Germinal center (tissue), 1 donor: ENCODE measurements at regions not wholly inside any gene's neighbourhood (a gene's known extent, or its start where the extent isn't known, plus 50 kb on each side); places are given as distances from the start of the nearest gene placed in this dataset.
"Not testable (repeated sequence)": the region's sequence is repeated elsewhere in the genome, so short reads cannot be mapped to it uniquely, and the experiment has no call there.

ENCODE experiments used
- DNase-seq: peaks from one replicate; pipeline ENCODE4 v3.0.0; 2012; ENCODE audit warnings: mixed read lengths, low spot score

- DNase-seq = no peak
Observed at GRCh38 chr5:38645508-38645907, 89.1 kb upstream of the LIFR start.

- no peak for DNase-seq
Observed at GRCh38 chr5:38648703-38649291, 92.4 kb upstream of the LIFR start.

DNA sequence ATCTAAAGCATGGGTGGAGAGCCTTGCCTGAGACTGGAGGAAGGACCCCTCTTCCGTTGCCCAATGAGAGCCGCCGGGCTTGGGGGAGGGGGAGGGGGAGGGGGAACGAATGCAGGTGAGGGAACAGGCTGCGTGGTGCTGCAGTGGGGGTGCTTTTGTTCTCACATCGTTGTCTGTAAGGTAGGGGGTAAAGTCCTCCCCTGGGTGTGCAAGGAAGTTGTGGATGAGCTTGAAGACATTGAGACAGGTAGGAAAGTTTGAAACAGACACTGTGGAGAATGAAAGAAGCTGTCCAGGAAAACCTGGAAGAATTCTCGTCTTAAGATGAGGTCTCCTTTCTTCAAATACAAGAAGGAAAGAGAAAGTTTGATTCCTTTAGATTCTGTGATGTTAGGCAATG, 94.1 kb upstream of the LIFR start:
- DNase-seq = no peak

DNA sequence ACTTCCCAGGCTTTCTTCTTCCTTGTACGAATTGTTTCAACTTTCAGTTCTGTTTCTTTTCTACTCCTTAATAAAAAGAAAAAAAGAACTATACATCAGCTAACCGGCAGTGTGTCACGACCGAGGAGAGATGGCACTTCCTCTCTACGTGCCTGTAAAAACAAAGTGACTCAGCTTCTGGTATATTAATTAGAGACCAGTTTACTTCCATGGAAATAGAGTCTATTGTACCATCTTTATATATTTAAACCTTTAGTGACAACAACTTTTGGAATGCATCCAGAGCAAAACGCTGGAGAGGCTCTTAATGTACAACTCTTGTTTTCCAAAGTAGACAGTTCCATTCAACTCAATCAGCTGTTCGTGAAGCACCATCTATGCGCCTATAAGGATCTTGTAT, 94.5 kb upstream of the LIFR start:
- DNase-seq = no peak

GRCh38 chr5:38651806-38652205, 95.4 kb upstream of the LIFR start:
- no peak for DNase-seq

GRCh38 chr5:38653389-38653788, 96.9 kb upstream of the LIFR start:
- DNase-seq = no peak

DNA sequence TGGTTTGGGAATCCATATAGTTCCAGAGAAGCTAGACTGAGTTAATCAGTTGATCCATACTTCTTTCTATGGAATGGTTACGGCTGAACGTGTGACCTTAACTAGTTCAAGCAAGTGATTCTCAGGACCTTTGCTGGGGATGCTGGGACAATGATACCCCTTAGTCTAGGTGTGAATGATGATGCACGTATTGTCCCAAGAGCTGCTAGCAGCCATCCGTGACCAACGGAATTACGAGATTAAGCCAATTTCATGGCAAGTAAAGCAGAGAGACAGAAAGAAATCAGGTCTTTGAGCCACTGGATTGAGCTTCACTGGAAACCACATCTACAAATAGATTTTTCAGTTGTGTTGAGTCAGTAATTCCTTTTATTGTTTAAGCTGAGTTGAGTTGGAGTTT, 99.2 kb upstream of the LIFR start:
- no peak for DNase-seq

DNA sequence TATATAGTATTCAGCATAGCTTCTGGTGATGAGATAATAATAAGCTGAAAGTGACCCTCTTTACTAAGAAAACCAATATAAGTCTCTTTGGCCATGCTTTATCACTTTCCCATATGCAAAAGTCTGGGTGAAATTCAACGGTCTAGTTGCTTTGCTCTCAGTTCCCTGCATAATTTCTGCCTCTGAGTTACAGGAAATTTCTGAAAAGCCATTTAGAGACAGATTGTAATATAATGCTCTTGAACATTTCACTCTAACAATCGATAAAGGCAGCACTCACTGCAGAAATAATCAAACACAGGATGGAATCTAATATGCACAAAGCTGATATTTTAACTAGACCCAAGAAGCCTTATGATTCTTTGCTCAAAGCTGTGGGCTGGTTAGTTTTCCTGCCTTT, 100.1 kb upstream of the LIFR start:
- no peak for DNase-seq

GRCh38 chr5:38657020-38657419, 100.6 kb upstream of the LIFR start:
- no peak for DNase-seq

DNA sequence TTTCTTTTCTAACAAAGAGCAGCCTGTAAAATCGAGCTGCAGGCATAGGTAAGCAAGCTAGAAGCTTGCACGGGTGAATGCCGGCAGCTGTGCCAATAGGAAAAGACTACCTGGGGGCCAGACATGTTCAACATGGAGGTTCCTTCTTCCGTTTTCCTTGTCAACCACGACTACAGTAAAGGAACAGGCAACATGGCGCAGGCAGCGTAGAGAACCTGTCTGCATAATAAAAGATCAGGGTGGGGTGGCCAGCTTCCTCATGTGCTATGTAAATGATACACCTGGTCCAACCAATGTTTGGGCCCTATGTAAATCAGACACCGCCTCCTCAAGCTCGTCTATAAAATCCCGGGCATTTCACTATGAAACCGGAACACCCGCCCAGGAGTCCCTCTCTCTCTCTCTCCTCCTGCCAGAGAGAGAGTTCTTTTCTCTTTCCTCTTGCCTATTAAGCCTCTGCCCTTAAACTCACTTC, 103.8 kb upstream of the LIFR start:
- DNase-seq = no peak

GRCh38 chr5:38662090-38662489, 105.6 kb upstream of the LIFR start:
- no peak for DNase-seq

GRCh38 chr5:38663249-38663648, 106.8 kb upstream of the LIFR start:
- DNase-seq = no peak

DNA sequence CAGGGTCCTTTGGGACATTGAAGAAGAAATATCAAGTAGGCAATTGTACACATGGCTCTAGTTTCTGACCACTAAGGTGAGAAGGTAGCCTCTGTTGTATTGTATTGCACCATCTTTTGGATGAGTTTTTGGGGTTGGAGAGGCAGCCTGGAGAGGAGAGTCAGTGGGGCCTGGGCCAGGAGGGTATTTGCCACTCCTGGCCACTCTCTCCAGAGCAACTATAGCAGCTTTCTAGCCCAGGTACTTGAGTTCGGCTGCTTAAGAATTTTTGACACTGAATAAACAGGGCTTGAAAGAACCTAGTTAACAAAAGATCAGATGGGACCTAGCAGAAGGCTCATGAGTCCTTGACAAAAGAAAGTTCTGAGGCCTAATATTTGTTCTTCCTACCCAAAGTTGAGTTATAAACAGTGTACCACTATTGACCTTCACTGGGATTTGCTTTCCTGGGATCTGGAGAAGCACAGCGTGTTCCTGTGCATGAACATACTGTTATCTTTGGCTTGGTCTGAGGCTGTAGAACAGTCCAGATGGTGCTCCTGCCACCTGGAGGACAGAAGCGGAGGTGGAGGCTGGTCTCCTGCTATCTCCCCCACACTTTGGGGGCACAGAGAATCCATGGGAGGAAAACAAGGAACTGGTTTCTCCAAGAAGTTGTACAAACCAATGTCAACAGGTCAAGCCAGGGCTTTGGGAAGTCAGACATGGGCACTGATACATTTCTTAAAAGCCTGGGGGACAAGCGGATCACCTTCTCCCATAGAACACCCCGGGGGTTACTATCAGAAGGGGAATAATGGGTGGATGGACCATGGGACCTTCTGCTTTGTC, 110.4 kb upstream of the LIFR start:
- DNase-seq = peak; percentile 10

DNA sequence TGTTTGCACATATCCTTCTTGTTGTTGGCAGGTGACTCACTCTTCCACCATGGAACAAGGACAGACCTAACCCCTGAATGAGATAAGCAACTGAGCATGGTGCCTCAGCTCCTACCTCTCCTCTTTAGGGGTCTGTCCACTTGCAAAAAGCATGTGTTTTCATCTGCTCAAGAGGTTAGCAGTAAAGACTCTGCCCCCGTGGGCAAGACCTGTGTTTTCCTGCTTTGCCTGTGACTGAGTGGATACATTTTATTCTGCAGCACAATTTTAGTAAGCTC, 111.0 kb upstream of the LIFR start:
- DNase-seq = no peak

- DNase-seq = no peak
Observed at GRCh38 chr5:38669361-38669880, 113.0 kb upstream of the LIFR start.

GRCh38 chr5:38670066-38670465, 113.6 kb upstream of the LIFR start:
- no peak for DNase-seq

GRCh38 chr5:38670878-38671277, 114.4 kb upstream of the LIFR start:
- DNase-seq = no peak

DNA sequence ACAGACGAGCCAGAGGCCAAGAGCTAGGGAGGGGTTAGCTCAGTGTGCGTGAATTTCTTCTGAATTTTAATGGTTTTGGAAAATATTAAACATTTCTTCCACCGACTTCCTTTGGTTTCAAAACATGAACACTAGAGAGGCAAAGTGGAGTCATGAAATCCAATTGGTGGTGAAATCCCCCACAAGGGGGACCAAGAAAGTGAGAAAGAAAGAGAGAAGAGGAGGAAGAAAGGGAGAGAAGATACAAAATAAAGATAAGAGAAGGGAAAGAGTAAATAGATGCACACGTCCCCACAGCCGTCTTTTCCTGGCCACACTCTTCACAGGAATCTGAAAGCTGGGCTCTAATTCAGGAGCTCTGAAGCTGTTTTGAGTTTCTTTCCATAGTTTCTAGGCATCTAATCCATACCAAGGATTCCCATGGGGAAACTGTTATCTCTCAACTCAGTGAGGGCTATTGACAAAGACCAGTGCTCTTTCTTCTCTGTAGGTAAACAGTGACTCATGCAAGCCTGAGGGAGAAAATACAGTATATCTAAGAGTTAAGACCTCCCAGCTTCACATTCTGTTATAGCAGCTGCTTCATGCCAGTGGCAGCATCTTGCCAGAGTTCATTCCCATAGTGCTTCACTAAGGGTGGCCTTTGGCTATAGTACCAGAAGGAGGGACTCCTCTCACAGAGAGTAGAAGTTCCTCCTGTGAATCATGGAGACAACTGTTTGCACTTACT, 115.8 kb upstream of the LIFR start:
- DNase-seq = no peak

DNA sequence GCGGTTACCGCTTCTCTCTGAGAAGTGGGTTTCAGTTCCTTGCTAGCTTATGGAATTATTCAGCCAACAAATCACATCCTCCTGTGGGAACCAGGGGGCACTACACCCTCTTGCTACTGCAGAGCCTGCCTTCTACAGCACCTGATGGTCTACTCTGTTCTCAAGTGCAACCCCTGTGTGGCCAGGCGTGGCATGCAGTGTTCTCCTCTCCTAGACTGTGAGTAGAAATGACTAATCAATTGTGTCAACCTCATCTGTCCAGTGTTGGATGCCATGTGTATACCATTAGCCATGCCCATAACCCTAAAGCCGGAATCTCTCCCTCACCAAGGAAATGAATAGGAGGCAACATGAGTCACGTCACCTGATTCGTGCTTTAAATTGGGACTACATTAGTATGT, 117.2 kb upstream of the LIFR start:
- DNase-seq = no peak

DNA sequence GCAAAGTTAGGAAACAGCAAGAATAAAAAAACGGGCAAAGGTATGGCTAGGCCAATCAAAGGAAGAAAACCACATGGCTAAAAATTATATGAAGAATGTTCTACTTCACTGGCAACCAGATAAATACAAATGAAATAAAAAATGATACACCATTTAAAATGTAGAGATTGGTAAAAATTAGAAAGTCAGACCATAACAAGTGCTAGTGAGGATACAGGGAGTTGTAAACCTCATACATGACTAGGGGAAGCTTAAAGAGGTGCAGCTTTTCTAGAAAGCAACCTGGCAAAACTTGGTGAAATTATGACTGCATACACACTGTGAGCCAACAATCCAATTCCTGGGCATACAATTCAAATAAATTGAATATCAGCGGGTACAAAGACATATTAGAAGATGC, 119.0 kb upstream of the LIFR start:
- no peak for DNase-seq

GRCh38 chr5:38677636-38678035, 121.2 kb upstream of the LIFR start:
- DNase-seq = no peak

- DNase-seq = no peak
Observed at GRCh38 chr5:38678076-38678475, 121.6 kb upstream of the LIFR start.

GRCh38 chr5:38678697-38679096, 122.3 kb upstream of the LIFR start:
- not testable (repeated sequence) for DNase-seq
